HUDEP-2 (cell line): ENCODE measurements at regions not wholly inside any gene's neighbourhood (a gene's known extent, or its start where the extent isn't known, plus 50 kb on each side); places are given as distances from the start of the nearest gene placed in this dataset.
"Not testable (repeated sequence)": the region's sequence is repeated elsewhere in the genome, so short reads cannot be mapped to it uniquely, and the experiment has no call there.

Source experiments
- DNase-seq, 76 experiments: peaks; one replicate each; lab custom pipeline; 2025; ENCODE audit not compliant: unreplicated experiment in 76 of 76; lab: John Stamatoyannopoulos, UW

DNA sequence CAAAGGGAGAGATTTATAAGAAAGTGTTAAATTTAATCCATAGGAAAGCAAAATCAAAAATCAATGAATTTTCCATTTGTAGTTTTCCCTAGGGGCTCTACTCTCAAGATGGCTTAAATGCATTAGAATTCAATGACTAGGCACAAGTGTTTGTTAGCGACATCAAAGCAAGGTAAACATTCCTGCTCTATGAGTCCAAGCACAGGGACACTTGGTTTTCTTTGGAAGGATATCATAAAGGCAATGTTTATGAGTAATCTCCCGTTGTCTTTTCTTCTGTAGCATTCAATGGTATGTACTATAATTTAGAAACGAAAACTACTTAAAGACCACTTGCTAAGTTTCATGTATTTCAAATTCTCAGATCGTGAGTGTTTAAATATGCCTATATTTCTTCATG is 54.8 kb upstream of the ZNF717 start:
- not testable (repeated sequence) for DNase-seq

DNA sequence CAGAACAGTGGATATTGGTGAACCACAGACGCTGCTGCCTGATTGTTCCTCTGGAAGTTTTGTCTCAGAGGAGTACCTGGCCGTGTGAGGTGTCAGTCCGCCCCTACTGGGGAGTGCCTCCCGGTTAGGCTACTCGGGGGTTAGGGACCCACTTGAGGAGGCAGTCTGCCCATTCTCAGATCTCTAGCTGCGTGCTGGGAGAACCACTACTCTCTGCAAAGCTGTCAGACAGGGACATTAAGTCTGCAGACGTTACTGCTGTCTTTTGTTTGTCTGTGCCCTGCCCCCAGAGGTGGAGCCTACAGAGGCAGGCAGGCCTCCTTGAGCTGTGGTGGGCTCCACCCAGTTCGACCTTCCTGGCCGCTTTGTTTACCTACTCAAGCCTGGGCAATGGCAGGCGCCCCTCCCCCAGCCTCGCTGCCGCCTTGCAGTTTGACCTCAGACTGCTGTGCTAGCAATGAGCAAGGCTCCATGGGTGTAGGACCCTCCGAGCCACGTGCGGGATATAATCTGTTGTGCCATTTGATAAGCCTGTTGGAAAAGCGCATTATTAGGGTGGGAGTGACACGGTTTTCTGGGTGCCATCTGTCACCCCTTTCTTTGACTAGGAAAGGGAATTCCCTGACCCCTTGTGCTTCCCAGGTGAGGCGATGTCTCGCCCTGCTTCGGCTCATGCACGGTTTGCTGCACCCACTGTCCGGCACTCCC is 65.1 kb upstream of the ZNF717 start:
- DNase-seq: not testable (repeated sequence)

- no peak for DNase-seq
These were observed 77.8 kb upstream of the ZNF717 start for GRCh38 chr3:75863130-75863529.

GRCh38 chr3:75863878-75864277 is 78.5 kb upstream of the ZNF717 start:
- no peak for DNase-seq

- DNase-seq: not testable (repeated sequence)
These were observed 98.4 kb upstream of the ZNF717 start for GRCh38 chr3:75883719-75884118.

GRCh38 chr3:75886971-75887526 is 101.7 kb upstream of the ZNF717 start:
- DNase-seq: no peak

DNA sequence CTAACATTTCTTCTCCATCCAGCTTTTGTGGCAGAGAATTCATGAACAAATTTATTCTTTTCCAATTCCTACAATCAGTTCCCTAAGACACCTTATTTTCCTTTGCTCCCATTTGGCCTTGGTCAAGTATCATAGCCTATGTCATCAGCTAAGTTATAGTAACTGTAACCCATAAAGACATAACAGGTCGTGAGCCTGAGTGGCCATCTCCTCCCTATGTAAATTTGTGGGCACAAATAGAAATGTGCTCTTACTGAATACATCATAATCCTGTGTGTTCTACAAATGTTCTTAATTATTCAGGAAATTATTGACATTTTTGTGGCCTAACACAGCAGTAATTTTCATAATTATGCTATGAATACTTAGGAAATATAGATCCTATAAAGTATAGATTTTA is 108.9 kb upstream of the ZNF717 start:
- no peak for DNase-seq

- no peak for DNase-seq
These were observed 110.9 kb upstream of the ZNF717 start for GRCh38 chr3:75896265-75896664.

GRCh38 chr3:75901446-75901845 is 116.1 kb upstream of the ZNF717 start:
- DNase-seq: not testable (repeated sequence)

DNA sequence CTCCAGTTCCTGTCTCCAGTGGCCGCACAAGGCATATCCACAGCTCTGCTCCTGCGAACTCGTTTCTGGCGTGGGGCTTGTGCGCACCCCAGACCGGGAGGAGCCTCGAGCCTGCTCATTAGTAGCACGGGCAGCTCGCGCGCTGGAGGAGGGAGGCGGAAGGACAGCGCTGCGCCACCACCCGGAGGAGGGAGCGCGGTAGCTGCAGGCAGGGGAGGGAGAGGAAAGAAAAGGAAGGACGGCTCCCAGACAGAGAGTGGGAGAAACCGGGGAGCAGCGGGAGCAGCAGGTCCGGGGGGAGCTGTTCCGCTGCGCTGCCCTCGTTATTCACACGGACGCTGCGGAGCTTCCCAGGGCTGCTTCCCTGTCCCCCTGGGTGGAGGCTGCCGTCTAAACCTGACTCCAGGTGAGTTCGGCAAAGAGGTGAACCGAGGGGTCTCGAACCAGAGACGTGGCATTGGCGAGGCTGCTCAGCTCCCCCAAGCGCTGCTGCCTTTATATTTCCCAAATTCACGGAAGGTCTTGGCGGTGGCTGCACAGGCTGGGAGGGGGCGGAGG is 121.3 kb upstream of the ZNF717 start:
- DNase-seq: no peak

GRCh38 chr3:75913800-75914350 is 128.5 kb upstream of the ZNF717 start:
- DNase-seq: no peak

GRCh38 chr3:75914741-75915140 is 129.4 kb upstream of the ZNF717 start:
- not testable (repeated sequence) for DNase-seq

DNA sequence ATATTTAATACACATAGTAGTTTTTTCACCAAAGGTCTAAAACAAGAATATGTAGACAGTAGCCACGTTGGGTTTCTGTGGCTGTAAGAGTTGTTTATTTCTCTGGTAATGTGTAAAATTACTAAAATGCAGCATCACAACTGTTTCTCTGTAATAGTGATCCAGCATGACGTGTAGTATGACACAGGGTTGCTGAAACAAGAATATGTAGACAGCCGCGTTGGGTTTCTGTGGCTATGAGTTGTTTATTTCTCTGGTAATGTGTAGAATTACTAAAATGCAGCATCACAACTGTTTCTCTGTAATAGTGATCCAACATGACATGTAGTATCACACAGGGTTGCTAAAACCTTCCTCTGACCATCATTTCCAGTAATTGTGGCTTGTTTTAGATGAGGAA is 153.6 kb upstream of the ZNF717 start:
- no peak for DNase-seq

DNA sequence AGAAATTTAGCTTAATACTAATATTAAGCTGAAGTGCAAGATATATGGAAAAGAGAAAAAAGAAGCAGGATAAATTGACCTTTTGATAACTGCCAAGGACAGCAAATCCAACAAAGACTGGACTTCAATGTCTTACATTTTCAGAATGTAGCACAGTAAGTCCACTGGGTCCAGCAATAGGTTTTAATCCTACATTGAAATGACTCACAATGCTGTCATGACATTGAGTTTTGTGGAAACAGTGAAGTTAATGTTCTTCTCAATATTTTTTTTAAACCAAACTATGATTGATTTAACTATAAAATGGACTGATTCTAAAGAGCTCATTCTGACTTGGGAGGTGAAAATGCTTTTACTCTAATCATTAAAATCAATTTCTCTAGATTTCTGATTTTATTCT is 166.6 kb upstream of the ZNF717 start:
- no peak for DNase-seq

GRCh38 chr3:75960031-75960430 is 174.7 kb upstream of the ZNF717 start:
- DNase-seq: peak in 1 of 76 experiments; percentile 0

GRCh38 chr3:75962054-75962453 is 176.7 kb upstream of the ZNF717 start:
- not testable (repeated sequence) for DNase-seq

DNA sequence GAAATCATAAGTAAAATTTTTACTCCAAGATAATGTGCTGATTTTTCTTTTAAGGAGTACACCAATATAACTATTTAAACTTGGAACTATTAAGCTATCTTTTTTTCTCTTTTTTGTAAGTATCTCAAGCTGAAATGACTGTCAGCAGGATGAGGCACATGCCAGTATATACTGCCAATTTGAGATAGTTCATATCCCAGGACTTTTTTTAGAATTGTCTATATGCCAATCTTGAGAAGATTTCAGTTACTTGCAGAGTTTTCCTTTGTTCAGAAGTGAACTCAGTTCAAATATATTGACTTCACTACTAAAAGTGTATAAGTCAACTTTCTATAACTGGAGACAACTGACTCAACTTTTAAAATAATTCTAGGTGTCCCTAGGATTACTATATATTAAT is 181.7 kb upstream of the ZNF717 start:
- DNase-seq: no peak

DNA sequence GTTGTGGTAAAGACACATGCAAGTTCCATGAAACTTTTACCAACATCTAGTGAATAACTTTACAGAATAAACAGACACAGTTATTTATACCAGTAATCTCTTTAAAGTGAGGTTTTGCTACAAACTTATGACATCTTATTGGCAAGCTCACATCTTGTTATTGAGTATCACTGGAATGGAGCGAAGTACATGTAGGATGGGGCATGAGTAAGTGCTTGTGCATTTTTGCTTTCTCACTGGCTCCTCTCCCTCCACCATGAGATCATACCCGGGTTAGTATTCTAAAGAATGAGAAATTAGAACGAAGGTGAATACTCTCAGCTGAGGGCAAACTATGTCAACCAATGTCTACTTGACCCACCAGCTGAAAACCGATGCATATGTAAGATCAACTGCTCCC is 193.3 kb upstream of the ZNF717 start:
- no peak for DNase-seq

DNA sequence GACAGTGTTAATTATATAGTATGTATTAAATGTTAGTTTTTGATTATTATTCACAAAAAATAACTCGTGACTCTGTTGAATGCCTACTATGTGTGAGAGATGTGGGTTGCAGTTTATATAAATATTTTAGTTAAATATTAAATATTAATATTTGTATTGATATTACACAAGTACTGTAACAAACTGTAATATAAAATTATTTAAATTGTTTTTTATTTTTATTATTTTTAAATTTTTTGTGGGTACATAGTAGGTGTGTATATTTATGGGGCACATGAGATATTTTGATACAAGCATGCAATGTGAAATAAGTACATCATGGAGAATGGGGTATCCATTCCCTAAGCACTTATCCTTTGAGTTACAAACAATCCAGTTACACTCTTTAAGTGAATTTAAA is 196.1 kb upstream of the ZNF717 start:
- no peak for DNase-seq

DNA sequence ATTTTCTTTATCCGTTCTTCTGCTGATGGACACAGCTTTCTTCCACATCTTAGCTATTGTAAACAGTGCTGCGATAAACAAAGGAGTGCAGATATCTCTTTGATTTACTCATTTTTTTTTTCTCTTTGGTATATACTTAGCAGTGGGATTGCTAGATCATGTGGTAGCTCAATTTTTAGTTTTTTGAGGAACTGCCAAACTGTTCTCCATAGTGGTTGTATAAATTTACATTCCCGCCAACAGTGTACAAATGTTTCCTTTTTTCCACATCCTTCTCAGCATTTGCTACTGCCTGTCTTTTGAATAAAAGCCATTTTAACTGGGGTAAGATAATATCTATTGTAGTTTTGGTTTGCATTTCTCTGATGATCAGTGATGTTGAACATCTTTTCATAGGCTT is 196.8 kb upstream of the ZNF717 start:
- DNase-seq: no peak

GRCh38 chr3:75983111-75983510 is 197.8 kb upstream of the ZNF717 start:
- DNase-seq: no peak
